Hepatocyte (in vitro differentiated cells): ENCODE measurements at regions not wholly inside any gene's neighbourhood (a gene's known extent, or its start where the extent isn't known, plus 50 kb on each side); places are given as distances from the start of the nearest gene placed in this dataset.

ENCODE experiments used
- CTCF ChIP-seq: fragments of 200-600 bp; sonication (generic); IDR thresholded peaks from 2 replicates; pipeline ENCODE4 v1.5.1; 2016; ENCODE audit warnings: antibody characterized with exemption, mild to moderate bottlenecking; ENCODE audit not compliant: poor library complexity
- EZH2 ChIP-seq: fragments of 200-600 bp; sonication (generic); IDR thresholded peaks from 2 replicates; pipeline ENCODE4 v1.6.1; 2016; ENCODE audit warnings: antibody characterized with exemption, mild to moderate bottlenecking, borderline replicate concordance
- EZH2phosphoT487 ChIP-seq: fragments of 200-600 bp; sonication (generic); IDR thresholded peaks from one replicate; pipeline ENCODE4 v1.6.1; 2018; ENCODE audit warnings: antibody characterized with exemption, mild to moderate bottlenecking, low read depth, moderate library complexity; ENCODE audit not compliant: unreplicated experiment, severe bottlenecking

DNA sequence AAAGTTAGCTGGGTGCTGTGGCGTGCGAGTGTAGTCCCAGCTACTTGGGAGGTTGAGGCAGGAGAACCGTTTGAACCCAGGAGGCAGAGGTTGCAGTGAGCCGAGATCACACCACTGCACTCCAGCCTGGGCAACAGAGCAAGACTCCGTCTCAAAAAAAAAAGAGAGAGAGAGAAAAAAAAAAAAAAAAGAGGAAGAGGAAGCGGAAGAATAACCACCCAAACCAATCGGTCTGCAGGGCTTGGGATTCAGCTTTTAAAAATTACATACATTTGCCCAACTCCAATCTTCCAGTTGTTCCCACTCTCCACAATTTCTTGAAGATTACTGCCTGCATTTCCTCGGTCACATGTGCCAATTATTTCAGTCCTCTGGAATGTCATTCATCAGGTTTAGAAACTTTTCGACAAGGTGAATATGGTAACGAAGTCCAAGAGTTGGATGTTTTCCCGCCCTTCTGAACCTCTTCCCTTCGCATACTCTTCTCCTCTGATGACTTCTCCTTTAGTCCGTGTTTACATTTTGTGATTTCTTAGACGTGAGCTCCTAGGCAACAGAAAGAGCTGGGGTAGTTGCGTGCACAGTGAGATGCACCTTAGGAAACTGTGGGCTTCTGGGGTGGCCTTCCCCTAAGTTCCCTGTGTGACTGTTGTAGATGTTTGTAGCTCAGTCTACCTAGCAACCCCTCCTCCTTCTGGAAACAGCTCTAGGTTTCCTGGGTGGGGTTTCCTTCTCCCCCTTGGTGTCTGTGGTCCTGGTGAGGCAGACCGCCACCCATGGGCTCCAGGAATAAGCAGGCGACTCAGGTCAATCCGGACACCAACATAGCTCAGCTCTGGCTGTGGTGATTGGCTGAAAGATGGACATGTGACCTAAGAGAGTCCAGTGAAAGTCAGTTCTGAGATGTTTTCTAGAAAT is 63.0 kb upstream of the NCOA3 start:
- no peak for TF ChIP-seq EZH2
- no peak for TF ChIP-seq CTCF
- TF ChIP-seq EZH2phosphoT487 = no peak
